ENCODE measurements at regions not wholly inside any gene's neighbourhood (a gene's known extent, or its start where the extent isn't known, plus 50 kb on each side); places are given as distances from the start of the nearest gene placed in this dataset.

DNA sequence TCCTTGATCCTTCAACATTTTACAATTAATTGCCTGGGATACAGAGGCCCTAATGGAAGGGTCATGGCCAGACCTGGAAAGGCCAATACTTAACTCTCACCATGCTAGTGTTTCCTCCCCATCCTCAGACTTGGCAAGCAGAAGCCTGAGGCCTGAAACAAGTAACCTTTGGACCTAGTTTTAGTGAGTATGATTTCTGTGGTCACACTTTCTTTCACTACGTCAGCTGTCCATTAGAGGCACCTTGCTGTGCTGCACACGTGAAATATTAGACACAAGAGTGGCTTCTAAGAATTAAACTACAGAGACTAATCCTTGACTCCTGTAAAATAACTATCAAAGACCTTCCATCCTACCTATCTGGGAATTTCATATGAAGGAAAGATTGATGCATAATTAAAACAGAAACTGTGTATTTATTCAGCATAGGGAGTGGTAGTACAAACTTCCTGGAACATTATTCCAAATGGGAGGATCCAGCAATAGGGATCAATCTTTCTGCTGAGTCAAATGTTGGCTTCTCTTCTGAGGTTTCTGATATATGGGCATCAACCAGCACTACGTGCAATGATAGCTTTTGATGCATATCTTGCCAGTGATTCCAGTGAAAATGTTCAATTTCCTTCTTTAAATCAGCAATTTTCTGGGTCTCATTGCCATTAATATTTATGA, 249.7 kb downstream of the IKZF2 start:
- H2BK12ac ChIP-seq (ENCODE audit: insufficient read length, low read depth, low read length), result no peak overlapping the region
- H3K18ac ChIP-seq (ENCODE audit: insufficient read length, low read depth, low read length), result no peak overlapping the region
- no peak overlapping the region for H4K5ac ChIP-seq (ENCODE audit: insufficient read length, low read depth, low read length)
- no peak overlapping the region for H3K14ac ChIP-seq (ENCODE audit: insufficient read depth, low read length)
- H3K79me2 ChIP-seq (ENCODE audit: insufficient read depth, low read length), result no peaks in the 10 kb centered on the region
- WGBS (ENCODE audit: extremely low coverage, insufficient read length, low lambda C conversion rate), result no CpG with 5 or more reads among the region's 3 CpGs
- H3K9me3 ChIP-seq (ENCODE audit: control insufficient read depth, low read depth, low read length), result no peaks in the 10 kb centered on the region
- H4K20me1 ChIP-seq (ENCODE audit: control insufficient read depth, insufficient read depth, insufficient read length), result no peaks in the 10 kb centered on the region
- H3K27me3 ChIP-seq (ENCODE audit: insufficient read depth, low read length), result no peaks in the 10 kb centered on the region
- no peak overlapping the region for H3K4me2 ChIP-seq (ENCODE audit: insufficient read depth, insufficient read length, low read length)
- H3K56ac ChIP-seq (ENCODE audit: insufficient read length, low read depth, low read length), result no peak overlapping the region
- no peak overlapping the region for H2BK20ac ChIP-seq (ENCODE audit: low read depth, low read length, poor library complexity, severe bottlenecking)
- no peak overlapping the region for H4K91ac ChIP-seq (ENCODE audit: insufficient read length, low read depth, low read length)
- TF ChIP-seq CTCF (conservative IDR thresholded peaks at IDR 0.05), result no peak
- H3K9ac ChIP-seq (ENCODE audit: extremely low read depth, insufficient read length, low read length), result no peak overlapping the region
- H3K4me3 Mint-ChIP-seq, result no peak overlapping the region
- no peak overlapping the region for H2AK5ac ChIP-seq (ENCODE audit: insufficient read length, low read length)
- H3K27ac ChIP-seq (ENCODE audit: insufficient read length, low read depth, low read length), result no peak overlapping the region
- DNase-seq, result no peak
- H3K4ac ChIP-seq (ENCODE audit: low read depth, low read length), result no peak overlapping the region
- H2BK5ac ChIP-seq (ENCODE audit: insufficient read length, low read length), result no peak overlapping the region
- H3K4me1 ChIP-seq (ENCODE audit: insufficient read depth, low read length), result no peaks in the 10 kb centered on the region
- H2BK15ac ChIP-seq (ENCODE audit: low read depth, low read length), result no peak overlapping the region
- no peaks in the 10 kb centered on the region for H3K79me1 ChIP-seq (ENCODE audit: insufficient read depth, low read depth, low read length, poor library complexity, severe bottlenecking)
- H2BK120ac ChIP-seq (ENCODE audit: low read depth, low read length, poor library complexity, severe bottlenecking), result no peak overlapping the region
- H3K23ac ChIP-seq (ENCODE audit: insufficient read length, low read depth, low read length), result no peak overlapping the region
- no peak overlapping the region for H3T11ph ChIP-seq (ENCODE audit: low read length)
- H4K8ac ChIP-seq (replicated peaks; ENCODE audit: insufficient read length, low read depth, low read length), result no peak overlapping the region
- no peaks in the 10 kb centered on the region for H3K27me3 Mint-ChIP-seq (ENCODE audit: low read depth)
- no peak overlapping the region for H3K27ac Mint-ChIP-seq
- H3K4me1 Mint-ChIP-seq, result peaks cover 4 to 7% of the 10 kb centered on the region in 2 experiments
- no peaks in the 10 kb centered on the region for H3K23me2 ChIP-seq (ENCODE audit: insufficient read length, low read depth, low read length, poor library complexity, severe bottlenecking)
- no peak overlapping the region for H2AFZ ChIP-seq (ENCODE audit: low read length)
- H3K9me3 Mint-ChIP-seq, result no peaks in the 10 kb centered on the region
- H3K36me3 Mint-ChIP-seq (ENCODE audit: insufficient read depth in 1 of 3, low read depth in 3 of 3), result no peaks in the 10 kb centered on the region
